Astrocyte (in vitro differentiated cells and primary cell): ENCODE measurements at regions not wholly inside any gene's neighbourhood (a gene's known extent, or its start where the extent isn't known, plus 50 kb on each side); places are given as distances from the start of the nearest gene placed in this dataset.
"Not testable (repeated sequence)": the region's sequence is repeated elsewhere in the genome, so short reads cannot be mapped to it uniquely, and the experiment has no call there.

ENCODE experiments used
- DNase-seq: peaks from one replicate; pipeline ENCODE4 v3.0.0-alpha.2; 2010; ENCODE audit warnings: low read depth
- FAIRE-seq: peaks from 2 replicates; lab custom pipeline; 2011; peaks lifted over from hg19 to GRCh38; lab: Jason Lieb, UNC
- H2AFZ ChIP-seq: 2 replicates; pipeline ENCODE4 v1.6.0; 2012; ENCODE audit warnings: low read depth, low read length, inconsistent platforms
- H3K27ac ChIP-seq: 2 replicates; pipeline ENCODE4 v1.5.1; 2011; ENCODE audit warnings: low read depth, low read length, inconsistent platforms
- H3K27me3 ChIP-seq: 2 replicates; pipeline ENCODE4 v1.6.0; 2011; ENCODE audit warnings: low read length, inconsistent platforms; ENCODE audit not compliant: insufficient read depth
- H3K36me3 ChIP-seq: 2 replicates; pipeline ENCODE4 v1.5.1; 2011; ENCODE audit warnings: low read length, inconsistent platforms; ENCODE audit not compliant: insufficient read depth
- H3K4me1 ChIP-seq: 2 replicates; pipeline ENCODE4 v1.5.1; 2011; ENCODE audit warnings: low read length, inconsistent platforms; ENCODE audit not compliant: insufficient read depth
- H3K4me2 ChIP-seq: 2 replicates; pipeline ENCODE4 v1.6.0; 2012; ENCODE audit warnings: low read length, inconsistent platforms
- H3K4me3 ChIP-seq: 2 replicates; pipeline ENCODE4 v1.5.1; 2011; ENCODE audit warnings: low read depth, mild to moderate bottlenecking, low read length, inconsistent platforms; ENCODE audit not compliant: insufficient read depth
- H3K79me2 ChIP-seq: 2 replicates; pipeline ENCODE4 v1.6.0; 2012; ENCODE audit warnings: mild to moderate bottlenecking, low read length, inconsistent platforms; ENCODE audit not compliant: insufficient read depth
- H3K9ac ChIP-seq: 2 replicates; pipeline ENCODE4 v1.6.0; 2012; ENCODE audit warnings: mild to moderate bottlenecking, low read length, inconsistent platforms
- H3K9me3 ChIP-seq: 2 replicates; pipeline ENCODE4 v1.5.1; 2012; ENCODE audit warnings: low read depth, mild to moderate bottlenecking, low read length, inconsistent platforms; ENCODE audit not compliant: insufficient read depth
- H4K20me1 ChIP-seq: 2 replicates; pipeline ENCODE4 v1.6.0; 2012; ENCODE audit warnings: low read length, inconsistent platforms; ENCODE audit not compliant: insufficient read depth
- H3K27ac Mint-ChIP-seq: one replicate; pipeline ENCODE4 v1.8.0; 2021; ENCODE audit warnings: mild to moderate bottlenecking, mixed read lengths; ENCODE audit not compliant: unreplicated experiment
- H3K27me3 Mint-ChIP-seq: one replicate; pipeline ENCODE4 v1.8.0; 2021; ENCODE audit warnings: low read depth, mixed read lengths; ENCODE audit not compliant: unreplicated experiment
- H3K36me3 Mint-ChIP-seq: one replicate; pipeline ENCODE4 v1.8.0; 2021; ENCODE audit warnings: low read depth, mixed read lengths; ENCODE audit not compliant: unreplicated experiment
- H3K4me1 Mint-ChIP-seq: one replicate; pipeline ENCODE4 v1.8.0; 2021; ENCODE audit warnings: low read depth, mixed read lengths; ENCODE audit not compliant: unreplicated experiment
- H3K4me3 Mint-ChIP-seq: one replicate; pipeline ENCODE4 v1.8.0; 2021; ENCODE audit warnings: mild to moderate bottlenecking, moderate library complexity, mixed read lengths; ENCODE audit not compliant: unreplicated experiment
- H3K9me3 Mint-ChIP-seq: one replicate; pipeline ENCODE4 v1.8.0; 2021; ENCODE audit warnings: mild to moderate bottlenecking, mixed read lengths; ENCODE audit not compliant: unreplicated experiment

GRCh38 chr1:242924717-242925116 is 330.4 kb downstream of the CEP170 start:
- H3K79me2 ChIP-seq, H4K20me1 ChIP-seq, H3K36me3 Mint-ChIP-seq, H3K36me3 ChIP-seq, H3K4me3 ChIP-seq, H3K27ac ChIP-seq, H3K9ac ChIP-seq, H2AFZ ChIP-seq, H3K4me3 Mint-ChIP-seq, H3K27ac Mint-ChIP-seq, H3K4me1 ChIP-seq, H3K4me1 Mint-ChIP-seq, H3K9me3 Mint-ChIP-seq, H3K9me3 ChIP-seq, DNase-seq, H3K27me3 ChIP-seq, FAIRE-seq, H3K4me2 ChIP-seq, H3K27me3 Mint-ChIP-seq: not testable (repeated sequence)

GRCh38 chr1:242923603-242924002 is 331.5 kb downstream of the CEP170 start:
- not testable (repeated sequence) for FAIRE-seq, DNase-seq, H3K27me3 Mint-ChIP-seq, H3K4me3 ChIP-seq, H3K27ac Mint-ChIP-seq, H3K9me3 ChIP-seq, H2AFZ ChIP-seq, H3K36me3 Mint-ChIP-seq, H4K20me1 ChIP-seq, H3K36me3 ChIP-seq, H3K4me3 Mint-ChIP-seq, H3K4me1 Mint-ChIP-seq, H3K4me1 ChIP-seq, H3K27me3 ChIP-seq, H3K9ac ChIP-seq, H3K79me2 ChIP-seq, H3K27ac ChIP-seq, H3K4me2 ChIP-seq, H3K9me3 Mint-ChIP-seq

- H3K4me2 ChIP-seq, H3K27me3 ChIP-seq, H3K9me3 ChIP-seq, H3K36me3 ChIP-seq, H3K4me1 ChIP-seq, FAIRE-seq, H3K9ac ChIP-seq, H3K4me3 Mint-ChIP-seq, H2AFZ ChIP-seq, H3K4me3 ChIP-seq, H3K36me3 Mint-ChIP-seq, H3K79me2 ChIP-seq, H4K20me1 ChIP-seq, H3K9me3 Mint-ChIP-seq, DNase-seq, H3K4me1 Mint-ChIP-seq, H3K27ac ChIP-seq, H3K27me3 Mint-ChIP-seq, H3K27ac Mint-ChIP-seq: not testable (repeated sequence)
These were observed 340.4 kb downstream of the CEP170 start for GRCh38 chr1:242914729-242915128.

GRCh38 chr1:242912855-242913254 is 342.2 kb downstream of the CEP170 start:
- H2AFZ ChIP-seq, H3K27ac Mint-ChIP-seq, H3K9me3 Mint-ChIP-seq, H3K36me3 Mint-ChIP-seq, H3K9ac ChIP-seq, H3K27me3 ChIP-seq, H3K4me2 ChIP-seq, H3K9me3 ChIP-seq, H4K20me1 ChIP-seq, H3K36me3 ChIP-seq, H3K4me1 ChIP-seq, FAIRE-seq, H3K4me3 ChIP-seq, H3K27me3 Mint-ChIP-seq, DNase-seq, H3K79me2 ChIP-seq, H3K4me1 Mint-ChIP-seq, H3K27ac ChIP-seq, H3K4me3 Mint-ChIP-seq: not testable (repeated sequence)

GRCh38 chr1:242900558-242900957 is 354.5 kb downstream of the CEP170 start:
- H3K36me3 Mint-ChIP-seq, FAIRE-seq: not testable (repeated sequence)

More at GRCh38 chr1:242900558-242900957, 354.5 kb downstream of the CEP170 start:
- H2AFZ ChIP-seq, H3K4me1 Mint-ChIP-seq, H3K27me3 ChIP-seq, H3K36me3 ChIP-seq, H3K27ac Mint-ChIP-seq, DNase-seq, H3K9me3 ChIP-seq, H3K27ac ChIP-seq, H4K20me1 ChIP-seq, H3K4me3 ChIP-seq, H3K4me1 ChIP-seq, H3K4me2 ChIP-seq, H3K27me3 Mint-ChIP-seq, H3K79me2 ChIP-seq, H3K4me3 Mint-ChIP-seq, H3K9ac ChIP-seq, H3K9me3 Mint-ChIP-seq: not testable (repeated sequence)
